GM21515 (cell line): ENCODE measurements at regions not wholly inside any gene's neighbourhood (a gene's known extent, or its start where the extent isn't known, plus 50 kb on each side); places are given as distances from the start of the nearest gene placed in this dataset.

Experiments
- ATAC-seq: cut with Tn5 transposase; IDR thresholded peaks from one replicate; pipeline ENCODE4 v1.9.1; 2021; ENCODE audit not compliant: unreplicated experiment

DNA sequence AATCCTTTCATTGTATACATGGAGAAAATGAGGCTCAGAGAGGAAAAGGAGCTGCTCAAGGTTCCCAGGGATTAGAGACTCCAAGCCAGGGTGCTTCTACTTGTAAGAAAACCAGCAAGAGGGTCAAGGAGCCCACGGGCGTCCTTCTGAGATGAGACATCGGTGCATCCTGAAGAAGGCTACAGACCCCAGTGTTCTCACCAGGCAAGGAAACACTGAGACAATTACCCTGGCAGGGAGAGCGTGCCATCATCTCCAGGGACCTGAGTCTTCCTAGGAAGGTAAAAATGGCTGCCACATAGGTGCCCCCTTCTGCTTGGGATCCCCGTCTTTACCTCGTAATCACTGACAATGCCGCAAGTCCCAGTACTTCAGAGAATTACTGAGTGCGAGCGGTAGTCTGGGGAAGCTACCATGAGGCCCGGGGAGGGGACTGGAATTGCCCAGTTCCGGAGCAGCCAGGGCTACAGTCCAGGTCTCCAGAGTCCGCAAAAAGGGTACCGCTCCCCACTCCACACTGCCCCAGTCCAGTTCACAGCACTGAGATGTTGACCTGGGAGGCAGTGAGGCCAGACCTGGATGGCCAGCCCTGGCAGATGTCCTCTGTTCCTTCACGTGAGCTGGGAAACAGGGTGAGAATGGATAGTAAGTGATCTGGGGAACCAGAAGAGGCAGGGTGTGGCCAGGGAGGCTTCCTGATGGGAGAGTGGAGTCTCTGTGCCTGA is 164.7 kb upstream of the SMAD3 start:
- no peak for ATAC-seq

DNA sequence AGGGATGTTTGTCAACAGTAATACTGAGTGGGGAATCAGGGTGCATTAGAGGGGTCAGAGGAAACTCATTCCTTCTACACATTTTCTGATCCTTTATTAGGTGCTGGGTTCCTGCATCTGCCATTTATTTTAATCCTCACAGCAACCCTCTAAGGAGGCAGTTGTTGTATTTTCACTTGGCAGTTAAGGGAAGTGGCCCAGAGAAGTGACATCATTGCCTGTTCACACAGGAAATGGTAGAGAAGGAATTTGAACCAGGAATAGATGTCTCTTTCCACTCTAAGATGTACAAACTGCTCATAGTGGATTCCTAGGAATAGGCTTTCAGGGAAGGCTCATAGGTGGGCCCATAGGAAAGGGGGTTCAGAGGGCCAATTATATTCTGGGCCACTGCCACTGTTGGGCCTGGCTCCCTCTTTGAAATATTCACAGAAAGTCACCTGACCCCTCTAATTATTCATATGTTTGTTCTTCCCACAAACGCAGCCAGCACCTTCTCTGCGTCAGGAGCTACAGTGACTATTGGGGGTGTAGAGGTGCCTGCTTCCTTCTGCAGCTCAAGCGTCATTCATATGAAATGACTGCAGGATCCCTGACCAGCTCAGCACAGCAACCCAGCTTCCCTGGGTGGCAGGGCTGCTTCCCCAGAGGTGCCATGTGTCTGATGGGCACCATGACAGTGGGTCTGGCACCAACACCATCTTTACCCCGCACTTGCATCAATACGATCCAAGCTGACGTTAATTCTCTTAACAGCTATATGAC is 163.9 kb upstream of the SMAD3 start:
- no peak for ATAC-seq

DNA sequence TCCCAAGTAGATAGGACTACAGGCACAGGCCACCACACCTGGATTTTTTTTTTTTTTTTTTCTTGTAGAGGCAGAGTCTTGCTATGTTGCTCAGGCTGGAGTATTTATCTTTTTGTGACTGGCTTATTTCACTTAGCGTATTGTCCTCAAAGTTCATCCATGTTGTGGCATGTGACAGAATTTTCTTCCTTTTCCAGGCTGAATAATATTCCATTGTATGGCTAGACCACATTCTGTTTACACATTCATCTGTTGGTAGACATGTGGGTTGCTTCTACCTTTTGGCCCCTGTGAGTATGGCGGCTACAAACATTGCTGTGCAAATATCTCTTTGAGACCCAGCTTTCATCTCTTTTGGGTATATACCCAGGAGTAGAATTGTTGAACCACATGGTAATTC is 160.2 kb upstream of the SMAD3 start:
- no peak for ATAC-seq

DNA sequence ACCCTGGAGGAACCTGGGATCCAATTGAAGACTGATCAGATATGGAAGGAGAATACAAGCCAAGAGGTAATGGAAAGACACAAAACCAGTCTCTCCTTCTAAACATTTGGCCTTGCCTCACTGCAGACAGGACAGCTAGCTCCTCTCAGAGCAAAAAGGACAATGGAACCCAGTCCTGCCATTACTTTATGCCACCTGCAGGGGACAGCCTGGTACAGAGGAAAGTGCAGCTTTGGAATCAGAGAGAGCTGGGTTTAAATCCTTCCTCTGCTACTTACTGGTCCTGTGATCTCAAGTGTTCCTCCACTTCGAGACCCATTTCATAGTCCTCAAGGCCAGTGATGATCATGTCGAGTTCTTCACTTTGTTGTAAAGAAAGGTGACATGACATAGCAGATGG is 159.4 kb upstream of the SMAD3 start:
- ATAC-seq, result no peak

GRCh38 chr15:66906668-66907614 is 158.5 kb upstream of the SMAD3 start:
- ATAC-seq, result no peak

DNA sequence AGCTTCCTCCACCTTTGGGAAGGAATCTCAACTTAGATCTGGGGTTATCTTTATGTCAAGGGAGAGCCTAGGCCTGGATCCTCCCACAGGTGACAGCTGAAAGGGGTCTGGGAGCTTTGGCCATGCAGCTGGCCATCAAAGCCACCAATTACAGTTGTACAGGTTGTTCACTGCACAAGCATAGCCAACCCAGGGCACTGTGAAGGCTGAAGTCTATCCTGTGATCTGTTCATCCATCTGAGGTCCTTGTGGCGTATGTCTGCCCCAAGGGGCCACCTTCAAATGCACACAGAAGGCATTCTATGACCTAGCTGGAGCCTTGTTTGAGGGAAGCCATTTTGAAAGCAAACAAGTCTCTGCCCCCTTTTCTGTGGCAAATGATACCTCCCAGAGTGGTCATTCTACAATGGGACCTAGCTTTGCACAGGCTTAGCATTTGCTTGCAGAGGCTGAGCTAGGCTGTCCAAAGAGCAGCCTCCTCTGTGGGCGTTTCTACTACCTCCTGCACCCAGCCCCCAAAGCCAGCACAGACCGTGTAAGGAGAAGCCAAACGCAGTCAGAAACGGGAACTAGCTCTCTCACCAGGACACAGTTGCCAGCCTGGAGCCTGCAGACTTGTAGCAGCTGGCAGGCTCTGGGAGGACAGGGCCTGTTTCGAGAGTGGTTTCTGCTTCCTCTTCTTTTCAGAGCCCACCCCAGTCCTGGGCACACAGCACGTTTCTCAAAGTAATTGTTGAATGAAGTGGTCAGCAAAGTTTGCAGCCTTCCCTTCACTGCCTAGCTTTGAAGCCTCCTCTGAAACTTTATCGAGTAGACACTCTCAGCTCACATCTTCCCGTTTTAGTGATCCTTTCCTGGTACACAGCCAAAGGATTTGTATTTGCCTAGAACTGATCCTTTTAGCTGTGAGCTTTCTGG is 157.3 kb upstream of the SMAD3 start:
- ATAC-seq, result no peak

DNA sequence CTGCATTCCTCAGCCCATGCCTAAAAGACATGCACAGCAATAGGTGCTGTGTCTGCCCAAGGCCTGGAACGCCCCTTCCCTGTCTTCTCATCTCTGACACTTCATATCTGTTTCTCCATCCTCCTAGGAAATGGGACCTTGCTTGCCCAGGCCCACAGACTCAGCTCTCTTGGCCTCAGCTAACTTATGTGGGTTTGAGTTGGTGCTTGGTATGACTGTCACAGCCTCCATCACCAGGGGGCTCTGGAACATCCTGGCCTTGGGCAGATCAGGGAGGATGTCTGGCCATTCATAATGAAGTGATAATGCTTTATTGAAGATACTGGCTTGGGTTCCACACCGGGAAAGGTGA is 156.7 kb upstream of the SMAD3 start:
- no peak for ATAC-seq

DNA sequence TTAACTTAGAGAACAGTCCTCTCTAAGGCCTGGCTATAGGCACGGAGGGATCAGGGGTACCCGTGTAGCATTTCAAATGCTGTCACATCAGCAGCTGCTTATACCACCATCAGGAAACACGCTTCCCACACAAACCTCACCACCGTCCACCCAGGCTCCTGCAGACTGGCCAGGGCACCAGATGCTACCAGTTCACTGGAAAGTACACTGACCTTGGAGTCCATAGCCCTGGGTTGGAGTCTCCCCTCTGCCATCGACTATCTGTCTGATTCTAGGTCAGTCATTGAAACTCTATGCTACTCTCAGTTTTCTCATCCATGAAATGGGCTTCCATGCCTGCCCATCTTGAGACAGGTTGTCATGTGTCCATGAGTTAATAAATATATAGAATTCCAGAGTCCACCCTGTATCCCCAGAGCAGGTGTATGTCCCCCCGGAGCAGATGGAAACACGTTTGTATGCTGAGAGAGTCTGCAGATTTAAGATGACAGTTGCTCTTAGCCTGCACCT is 156.0 kb upstream of the SMAD3 start:
- no peak for ATAC-seq

DNA sequence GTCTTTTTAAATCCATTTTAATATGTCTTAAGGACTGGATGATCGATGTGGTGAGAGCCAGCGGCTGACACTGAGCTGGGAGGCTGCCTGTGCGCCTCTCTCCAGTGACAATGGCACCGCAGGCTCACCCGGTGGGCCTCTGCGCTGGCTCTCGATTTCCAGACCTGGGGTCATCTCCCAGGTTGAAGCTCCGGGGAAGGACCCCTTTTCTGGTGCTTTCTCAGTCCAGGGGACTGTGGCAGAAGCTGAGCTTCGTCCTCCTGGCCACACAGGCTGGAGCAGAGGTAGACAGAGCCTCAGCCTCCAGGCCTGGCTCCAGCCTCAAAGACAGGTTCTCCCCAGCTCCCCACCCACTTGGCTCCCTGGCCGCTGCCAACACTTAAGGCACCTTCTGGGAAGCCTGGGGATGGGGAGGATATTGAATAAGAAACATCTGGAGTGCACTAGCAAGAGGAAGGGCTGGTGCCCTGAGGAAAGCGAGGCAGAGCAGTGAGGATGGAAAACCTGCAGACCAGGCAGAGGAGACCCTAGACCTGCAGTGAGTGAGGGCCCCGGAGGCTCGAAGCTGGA is 154.2 kb upstream of the SMAD3 start:
- ATAC-seq, result no peak

DNA sequence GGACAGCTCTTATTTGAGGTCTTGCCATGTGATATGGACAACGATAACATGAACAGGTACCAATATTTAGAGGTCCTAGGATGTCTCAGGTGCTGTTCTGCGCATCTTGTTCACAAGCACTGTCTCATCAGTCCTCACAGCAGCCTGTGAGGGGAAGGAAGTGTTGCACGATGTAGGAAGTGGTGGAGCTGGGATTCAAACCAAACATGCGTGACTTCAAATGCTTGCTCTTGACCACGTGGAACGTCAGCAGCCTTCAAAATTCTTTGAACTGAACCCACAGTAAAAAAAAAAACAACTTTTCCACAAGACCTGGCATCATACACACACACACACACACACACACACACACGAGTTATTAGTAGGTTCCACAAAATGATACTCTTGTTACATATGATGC is 153.4 kb upstream of the SMAD3 start:
- ATAC-seq, result no peak

GRCh38 chr15:66912441-66912840 is 153.0 kb upstream of the SMAD3 start:
- no peak for ATAC-seq

GRCh38 chr15:66917904-66918448 is 147.4 kb upstream of the SMAD3 start:
- ATAC-seq, result no peak

GRCh38 chr15:66919421-66919820 is 146.0 kb upstream of the SMAD3 start:
- no peak for ATAC-seq

DNA sequence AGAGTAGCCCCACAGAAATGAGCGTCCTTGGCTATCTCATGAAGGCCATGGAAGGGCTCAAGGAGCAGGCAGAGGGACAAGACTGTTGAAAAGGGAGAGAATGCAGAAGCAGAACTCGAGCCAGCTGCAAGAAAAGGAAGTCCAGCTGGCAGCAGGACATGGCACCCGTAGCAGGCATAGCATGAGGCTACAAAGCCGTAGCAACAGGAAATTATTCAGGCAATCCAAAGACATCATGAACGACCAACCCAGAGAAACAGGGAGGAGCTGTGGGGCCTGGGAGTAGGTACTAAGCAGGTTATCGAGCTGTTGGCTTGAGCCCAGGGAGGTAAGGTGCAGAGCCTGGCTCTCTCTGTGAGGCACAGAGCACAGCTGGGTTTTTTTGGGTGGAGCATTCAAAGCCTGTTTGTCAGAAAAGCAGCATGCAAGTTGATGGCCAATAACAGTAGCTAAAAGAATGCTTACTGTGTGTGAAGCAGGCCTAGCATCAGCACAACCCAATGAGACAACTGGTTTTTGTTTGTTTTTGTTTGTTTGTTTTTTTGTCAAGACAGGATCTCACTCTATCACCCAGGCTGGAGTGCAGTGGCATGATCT is 144.0 kb upstream of the SMAD3 start:
- no peak for ATAC-seq

DNA sequence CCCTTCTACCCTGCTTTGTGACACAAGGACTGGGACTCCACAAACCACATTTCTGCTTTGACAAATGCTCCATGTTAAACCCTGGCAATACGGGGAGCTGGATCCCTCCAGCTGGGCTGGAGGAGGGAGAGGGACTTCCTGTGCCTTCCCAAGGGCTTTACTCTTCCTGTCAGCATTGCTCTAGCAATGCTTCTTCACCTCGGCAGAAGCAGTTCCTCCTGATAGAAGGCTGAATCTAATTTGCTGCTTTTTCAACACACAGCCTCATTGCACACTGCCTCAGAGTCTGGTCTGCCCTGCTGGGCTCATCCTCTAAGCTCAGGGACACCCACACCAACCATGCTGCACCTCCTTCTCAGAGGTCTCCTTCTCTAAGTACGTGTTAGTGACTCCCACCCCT is 142.8 kb upstream of the SMAD3 start:
- ATAC-seq, result no peak

DNA sequence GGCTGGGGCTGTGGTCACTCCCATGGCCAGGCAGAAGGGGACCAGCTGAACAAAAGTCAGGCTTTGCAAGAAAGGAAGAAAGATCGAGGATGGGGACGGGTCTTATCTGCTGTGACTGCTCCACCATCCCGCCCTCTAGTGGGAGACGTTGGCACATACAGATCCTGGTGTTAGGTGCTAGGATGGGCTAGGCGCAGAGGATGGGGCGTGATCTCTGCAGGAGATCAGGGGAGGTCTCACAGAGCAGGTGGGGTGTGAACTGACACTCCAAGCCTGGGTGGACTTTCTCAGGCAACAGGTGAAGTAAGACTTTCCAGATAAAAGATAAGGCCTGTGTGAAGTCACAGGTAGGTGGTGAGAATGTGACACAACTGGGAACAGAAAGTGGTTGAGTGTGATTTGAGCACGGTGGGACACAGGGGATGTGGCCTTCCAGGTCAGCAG is 141.9 kb upstream of the SMAD3 start:
- no peak for ATAC-seq

GRCh38 chr15:66924889-66925288 is 140.5 kb upstream of the SMAD3 start:
- no peak for ATAC-seq

DNA sequence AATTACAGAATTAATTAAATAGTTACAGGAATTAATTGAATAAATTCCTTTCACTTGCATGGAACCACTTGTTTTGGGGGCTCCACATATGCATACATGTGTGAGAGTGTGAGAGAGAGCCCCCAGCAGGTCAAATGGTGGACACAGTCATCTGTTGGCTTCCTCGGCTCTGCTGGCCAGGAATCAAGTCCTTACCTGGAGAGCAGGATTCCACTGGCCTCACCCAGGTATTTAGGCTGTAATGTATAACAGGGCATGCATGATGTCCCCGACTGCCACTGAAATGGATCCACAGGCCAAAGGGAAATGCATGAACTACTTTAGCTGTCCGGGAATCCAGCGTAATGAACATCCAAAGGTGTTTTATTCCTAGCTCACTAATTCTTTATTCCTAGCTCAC is 139.7 kb upstream of the SMAD3 start:
- ATAC-seq, result no peak
